ENCODE measurements at regions not wholly inside any gene's neighbourhood (a gene's known extent, or its start where the extent isn't known, plus 50 kb on each side); places are given as distances from the start of the nearest gene placed in this dataset.

- H3K27me3 ChIP-seq (ENCODE audit: insufficient read depth, low read length), result peaks cover 15% of the 10 kb centered on the region; the same call in 1 of the 2 replicates
These were observed 77.2 kb downstream of the HIF1AN start for GRCh38 chr10:100612601-100613595.

GRCh38 chr10:100613846-100614245 lies 78.1 kb downstream of the HIF1AN start:
- Histone ChIP-seq H3K4me3 (ENCODE audit: low read length) (no peak overlapping the region), H3K36me3 (ENCODE audit: insufficient read depth, low read depth, low read length) (no peaks in the 10 kb centered on the region), H3K4me1 (ENCODE audit: insufficient read depth, low read length) (no peaks in the 10 kb centered on the region), H3K27me3 (ENCODE audit: insufficient read depth, low read length) (peaks cover 15% of the 10 kb centered on the region; the same call in 1 of the 2 replicates), H3K27ac (ENCODE audit: low read length) (no peak overlapping the region), H3K9ac (ENCODE audit: low read depth, low read length) (no peak overlapping the region), H3K9me3 (ENCODE audit: insufficient read depth, low read depth, low read length) (no peaks in the 10 kb centered on the region)

More at GRCh38 chr10:100612601-100613595, 77.2 kb downstream of the HIF1AN start:
- no peak overlapping the region for H3K9ac ChIP-seq (ENCODE audit: low read depth, low read length)
- H3K9me3 ChIP-seq (ENCODE audit: insufficient read depth, low read depth, low read length), result no peaks in the 10 kb centered on the region
- H3K36me3 ChIP-seq (ENCODE audit: insufficient read depth, low read depth, low read length), result no peaks in the 10 kb centered on the region
- H3K27ac ChIP-seq (ENCODE audit: low read length), result no peak overlapping the region
- no peaks in the 10 kb centered on the region for H3K4me1 ChIP-seq (ENCODE audit: insufficient read depth, low read length)
- H3K4me3 ChIP-seq (ENCODE audit: low read length), result no peak overlapping the region

GRCh38 chr10:100614429-100615095 lies 78.8 kb downstream of the HIF1AN start:
- Histone ChIP-seq H3K4me3 (ENCODE audit: low read length) (no peak overlapping the region), H3K27ac (ENCODE audit: low read length) (no peak overlapping the region), H3K9ac (ENCODE audit: low read depth, low read length) (no peak overlapping the region), H3K36me3 (ENCODE audit: insufficient read depth, low read depth, low read length) (no peaks in the 10 kb centered on the region), H3K9me3 (ENCODE audit: insufficient read depth, low read depth, low read length) (no peaks in the 10 kb centered on the region), H3K27me3 (ENCODE audit: insufficient read depth, low read length) (peaks cover 16% of the 10 kb centered on the region; the same call in 1 of the 2 replicates), H3K4me1 (ENCODE audit: insufficient read depth, low read length) (no peaks in the 10 kb centered on the region)

GRCh38 chr10:100615241-100615640 lies 79.5 kb downstream of the HIF1AN start:
- Histone ChIP-seq H3K27ac (ENCODE audit: low read length) (no peak overlapping the region), H3K9ac (ENCODE audit: low read depth, low read length) (no peak overlapping the region), H3K36me3 (ENCODE audit: insufficient read depth, low read depth, low read length) (no peaks in the 10 kb centered on the region), H3K4me1 (ENCODE audit: insufficient read depth, low read length) (no peaks in the 10 kb centered on the region), H3K4me3 (ENCODE audit: low read length) (no peak overlapping the region), H3K27me3 (ENCODE audit: insufficient read depth, low read length) (peaks cover 18% of the 10 kb centered on the region; the same call in 1 of the 2 replicates), H3K9me3 (ENCODE audit: insufficient read depth, low read depth, low read length) (no peaks in the 10 kb centered on the region)

- Histone ChIP-seq H3K9me3 (ENCODE audit: insufficient read depth, low read depth, low read length) (no peaks in the 10 kb centered on the region), H3K27me3 (ENCODE audit: insufficient read depth, low read length) (peaks cover 22% of the 10 kb centered on the region; the same call in 1 of the 2 replicates), H3K27ac (ENCODE audit: low read length) (no peak overlapping the region), H3K4me3 (ENCODE audit: low read length) (no peak overlapping the region), H3K9ac (ENCODE audit: low read depth, low read length) (no peak overlapping the region), H3K36me3 (ENCODE audit: insufficient read depth, low read depth, low read length) (no peaks in the 10 kb centered on the region), H3K4me1 (ENCODE audit: insufficient read depth, low read length) (no peaks in the 10 kb centered on the region)
These were observed 80.2 kb downstream of the HIF1AN start for GRCh38 chr10:100615908-100616307.

- H3K4me1 ChIP-seq (ENCODE audit: insufficient read depth, low read length), result no peaks in the 10 kb centered on the region
- H3K9ac ChIP-seq (ENCODE audit: low read depth, low read length), result no peak overlapping the region
- H3K4me3 ChIP-seq (ENCODE audit: low read length), result no peak overlapping the region
- no peak overlapping the region for H3K27ac ChIP-seq (ENCODE audit: low read length)
- H3K36me3 ChIP-seq (ENCODE audit: insufficient read depth, low read depth, low read length), result no peaks in the 10 kb centered on the region
- H3K27me3 ChIP-seq (ENCODE audit: insufficient read depth, low read length), result peaks cover 23% of the 10 kb centered on the region; the same call in 1 of the 2 replicates
- H3K9me3 ChIP-seq (ENCODE audit: insufficient read depth, low read depth, low read length), result no peaks in the 10 kb centered on the region
These were observed 82.4 kb downstream of the HIF1AN start for GRCh38 chr10:100618091-100618615.

GRCh38 chr10:100618632-100619255 lies 83.0 kb downstream of the HIF1AN start:
- peaks cover 23% of the 10 kb centered on the region; the same call in 1 of the 2 replicates for H3K27me3 ChIP-seq (ENCODE audit: insufficient read depth, low read length)

GRCh38 chr10:100620087-100620835 lies 84.5 kb downstream of the HIF1AN start:
- H3K27me3 ChIP-seq (ENCODE audit: insufficient read depth, low read length), result peaks cover 33% of the 10 kb centered on the region
- no peaks in the 10 kb centered on the region for H3K9me3 ChIP-seq (ENCODE audit: insufficient read depth, low read depth, low read length)
- H3K4me3 ChIP-seq (ENCODE audit: low read length), result no peak overlapping the region
- H3K27ac ChIP-seq (ENCODE audit: low read length), result no peak overlapping the region
- H3K36me3 ChIP-seq (ENCODE audit: insufficient read depth, low read depth, low read length), result no peaks in the 10 kb centered on the region
- no peak overlapping the region for H3K9ac ChIP-seq (ENCODE audit: low read depth, low read length)
- H3K4me1 ChIP-seq (ENCODE audit: insufficient read depth, low read length), result no peaks in the 10 kb centered on the region; the same call in 1 of the 2 replicates

More at GRCh38 chr10:100618632-100619255, 83.0 kb downstream of the HIF1AN start:
- H3K9me3 ChIP-seq (ENCODE audit: insufficient read depth, low read depth, low read length), result no peaks in the 10 kb centered on the region
- no peak overlapping the region for H3K27ac ChIP-seq (ENCODE audit: low read length)
- no peaks in the 10 kb centered on the region for H3K36me3 ChIP-seq (ENCODE audit: insufficient read depth, low read depth, low read length)
- H3K4me3 ChIP-seq (ENCODE audit: low read length), result no peak overlapping the region
- no peaks in the 10 kb centered on the region for H3K4me1 ChIP-seq (ENCODE audit: insufficient read depth, low read length)
- no peak overlapping the region for H3K9ac ChIP-seq (ENCODE audit: low read depth, low read length)

GRCh38 chr10:100621360-100622205 lies 85.8 kb downstream of the HIF1AN start:
- Histone ChIP-seq H3K9me3 (ENCODE audit: insufficient read depth, low read depth, low read length) (no peaks in the 10 kb centered on the region), H3K4me1 (ENCODE audit: insufficient read depth, low read length) (peaks cover 5% of the 10 kb centered on the region; the same call in 1 of the 2 replicates), H3K36me3 (ENCODE audit: insufficient read depth, low read depth, low read length) (no peaks in the 10 kb centered on the region), H3K9ac (ENCODE audit: low read depth, low read length) (no peak overlapping the region), H3K4me3 (ENCODE audit: low read length) (no peak overlapping the region), H3K27me3 (ENCODE audit: insufficient read depth, low read length) (peaks cover 33% of the 10 kb centered on the region), H3K27ac (ENCODE audit: low read length) (no peak overlapping the region)

GRCh38 chr10:100622946-100623345 lies 87.2 kb downstream of the HIF1AN start:
- H3K9ac ChIP-seq (ENCODE audit: low read depth, low read length), result no peak overlapping the region

More at GRCh38 chr10:100622946-100623345, 87.2 kb downstream of the HIF1AN start:
- Histone ChIP-seq H3K27me3 (ENCODE audit: insufficient read depth, low read length) (peaks cover 26% of the 10 kb centered on the region), H3K9me3 (ENCODE audit: insufficient read depth, low read depth, low read length) (no peaks in the 10 kb centered on the region), H3K36me3 (ENCODE audit: insufficient read depth, low read depth, low read length) (no peaks in the 10 kb centered on the region), H3K4me3 (ENCODE audit: low read length) (no peak overlapping the region), H3K4me1 (ENCODE audit: insufficient read depth, low read length) (peaks cover 5% of the 10 kb centered on the region; the same call in 1 of the 2 replicates), H3K27ac (ENCODE audit: low read length) (no peak overlapping the region)
